H9 (cell line): ENCODE measurements at regions not wholly inside any gene's neighbourhood (a gene's known extent, or its start where the extent isn't known, plus 50 kb on each side); places are given as distances from the start of the nearest gene placed in this dataset.

Source experiments
- DNase-seq: peaks from one replicate; pipeline ENCODE4 v3.0.0-alpha.2; 2017
- H2AFZ ChIP-seq: one replicate; pipeline ENCODE4 v1.6.1; 2013; ENCODE audit warnings: mild to moderate bottlenecking, low read length, control low read depth, moderate library complexity
- H2AK5ac ChIP-seq: 2 replicates; pipeline ENCODE4 v1.6.1; 2013; ENCODE audit warnings: low read length, control low read depth, mixed read lengths; ENCODE audit not compliant: insufficient read length
- H2BK120ac ChIP-seq: one replicate; pipeline ENCODE4 v1.6.1; 2013; ENCODE audit warnings: low read depth, mild to moderate bottlenecking, low read length, control low read depth, inconsistent platforms; ENCODE audit not compliant: poor library complexity, severe bottlenecking
- H2BK12ac ChIP-seq: 2 replicates; pipeline ENCODE4 v1.6.1; 2013; ENCODE audit warnings: low read length, control low read depth, mixed read lengths, low read depth; ENCODE audit not compliant: insufficient read length
- H2BK15ac ChIP-seq: 2 replicates; pipeline ENCODE4 v1.6.1; 2013; ENCODE audit warnings: low read depth, low read length, control low read depth
- H2BK20ac ChIP-seq: one replicate; pipeline ENCODE4 v1.6.1; 2013; ENCODE audit warnings: low read depth, mild to moderate bottlenecking, low read length, control low read depth, inconsistent platforms; ENCODE audit not compliant: poor library complexity, severe bottlenecking
- H2BK5ac ChIP-seq: 2 replicates; pipeline ENCODE4 v1.6.1; 2013; ENCODE audit warnings: low read length, control low read depth, mixed read lengths; ENCODE audit not compliant: insufficient read length
- H3K14ac ChIP-seq: 2 replicates; pipeline ENCODE4 v1.6.1; 2013; ENCODE audit warnings: low read length, control low read depth; ENCODE audit not compliant: insufficient read depth
- H3K18ac ChIP-seq: 2 replicates; pipeline ENCODE4 v1.6.1; 2013; ENCODE audit warnings: low read depth, mild to moderate bottlenecking, mixed read lengths, low read length, control low read depth; ENCODE audit not compliant: insufficient read length
- H3K23ac ChIP-seq: 2 replicates; pipeline ENCODE4 v1.6.1; 2013; ENCODE audit warnings: low read length, control low read depth, mixed read lengths, low read depth; ENCODE audit not compliant: insufficient read length
- H3K23me2 ChIP-seq: 2 replicates; pipeline ENCODE4 v1.6.1; 2013; ENCODE audit warnings: low read depth, mild to moderate bottlenecking, mixed read lengths, low read length, control low read depth; ENCODE audit not compliant: insufficient read length, poor library complexity, severe bottlenecking
- H3K27ac ChIP-seq: 2 replicates; pipeline ENCODE4 v1.5.1; 2013; ENCODE audit warnings: low read length, control low read depth, mixed read lengths, low read depth; ENCODE audit not compliant: insufficient read length
- H3K27me3 ChIP-seq: 2 replicates; pipeline ENCODE4 v1.6.1; 2013; ENCODE audit warnings: low read length, control low read depth, inconsistent platforms; ENCODE audit not compliant: insufficient read depth
- H3K4ac ChIP-seq: 2 replicates; pipeline ENCODE4 v1.6.1; 2013; ENCODE audit warnings: low read depth, mild to moderate bottlenecking, control low read depth, inconsistent platforms, low read length, moderate library complexity
- H3K4me1 ChIP-seq: 2 replicates; pipeline ENCODE4 v1.6.1; 2013; ENCODE audit warnings: low read length, control low read depth, inconsistent platforms; ENCODE audit not compliant: insufficient read depth
- H3K4me2 ChIP-seq: 2 replicates; pipeline ENCODE4 v1.6.1; 2013; ENCODE audit warnings: low read length, control low read depth, mixed read lengths; ENCODE audit not compliant: insufficient read length, insufficient read depth
- H3K56ac ChIP-seq: 2 replicates; pipeline ENCODE4 v1.6.1; 2013; ENCODE audit warnings: low read depth, mild to moderate bottlenecking, mixed read lengths, low read length, control low read depth; ENCODE audit not compliant: insufficient read length
- H3K79me1 ChIP-seq: 2 replicates; pipeline ENCODE4 v1.6.1; 2013; ENCODE audit warnings: low read depth, mild to moderate bottlenecking, moderate library complexity, low read length, control low read depth, inconsistent platforms; ENCODE audit not compliant: insufficient read depth, poor library complexity, severe bottlenecking
- H3K79me2 ChIP-seq: 2 replicates; pipeline ENCODE4 v1.6.1; 2013; ENCODE audit warnings: low read length, control low read depth, inconsistent platforms; ENCODE audit not compliant: insufficient read depth
- H3K9ac ChIP-seq: 2 replicates; pipeline ENCODE4 v1.6.1; 2013; ENCODE audit warnings: low read length, control low read depth, mixed read lengths; ENCODE audit not compliant: insufficient read length; ENCODE audit errors: extremely low read depth
- H3K9me3 ChIP-seq: one replicate; pipeline ENCODE4 v1.6.1; 2013; ENCODE audit warnings: low read depth, low read length, inconsistent platforms; ENCODE audit not compliant: control insufficient read depth
- H3T11ph ChIP-seq: one replicate; pipeline ENCODE4 v1.6.1; 2013; ENCODE audit warnings: mild to moderate bottlenecking, low read length, control low read depth, inconsistent platforms
- H4K20me1 ChIP-seq: one replicate; pipeline ENCODE4 v1.6.1; 2013; ENCODE audit not compliant: control insufficient read depth, insufficient read length, insufficient read depth
- H4K5ac ChIP-seq: 2 replicates; pipeline ENCODE4 v1.6.1; 2013; ENCODE audit warnings: low read depth, mild to moderate bottlenecking, mixed read lengths, low read length, control low read depth; ENCODE audit not compliant: insufficient read length
- H4K8ac ChIP-seq: replicated peaks from 2 replicates; pipeline ENCODE4 v1.6.1; 2013; ENCODE audit warnings: low read length, control low read depth, mixed read lengths, low read depth; ENCODE audit not compliant: insufficient read length
- H4K91ac ChIP-seq: 2 replicates; pipeline ENCODE4 v1.6.1; 2013; ENCODE audit warnings: low read depth, mild to moderate bottlenecking, moderate library complexity, mixed read lengths, low read length, control low read depth; ENCODE audit not compliant: insufficient read length
- H3K27ac Mint-ChIP-seq, 3 experiments: 2 replicates in 2 of 3; 3 replicates in 1 of 3; pipeline ENCODE4 v1.8.0; 2020 to 2021; ENCODE audit warnings: mixed read lengths in 3 of 3, mild to moderate bottlenecking in 1 of 3, moderate library complexity in 1 of 3
- H3K27me3 Mint-ChIP-seq: 2 replicates; pipeline ENCODE4 v1.8.0; 2021; ENCODE audit warnings: low read depth, mild to moderate bottlenecking, moderate library complexity, mixed read lengths
- H3K36me3 Mint-ChIP-seq, 3 experiments: 2 replicates in 2 of 3; 3 replicates in 1 of 3; pipeline ENCODE4 v1.8.0; 2020 to 2021; ENCODE audit warnings: low read depth in 3 of 3, mixed read lengths in 3 of 3; ENCODE audit not compliant: insufficient read depth in 1 of 3
- H3K4me1 Mint-ChIP-seq, 2 experiments: 2 replicates each; pipeline ENCODE4 v1.8.0; 2020; ENCODE audit warnings: mixed read lengths in 2 of 2
- H3K4me3 Mint-ChIP-seq, 2 experiments: 2 replicates in 1 of 2; 3 replicates in 1 of 2; pipeline ENCODE4 v1.8.0; 2020 to 2021; ENCODE audit warnings: mild to moderate bottlenecking in 2 of 2, mixed read lengths in 2 of 2, moderate library complexity in 1 of 2
- H3K9me3 Mint-ChIP-seq, 2 experiments: 2 replicates in 1 of 2; 3 replicates in 1 of 2; pipeline ENCODE4 v1.8.0; 2020; ENCODE audit warnings: mild to moderate bottlenecking in 2 of 2, mixed read lengths in 2 of 2, moderate library complexity in 1 of 2
- WGBS: extraction: QIAGEN DNeasy Blood & Tissue Kit; methylation state at CpG from one replicate; pipeline ENCODE4 v1.1.7; 2013; ENCODE audit warnings: missing lambda C conversion rate, low lambda C conversion rate, mixed read lengths; ENCODE audit not compliant: insufficient read length; ENCODE audit errors: extremely low coverage; 5-methylcytosine and 5-hydroxymethylcytosine counted together
- TF ChIP-seq, protein P1 (sequence below): fragments of 200-600 bp; sonication (generic); conservative IDR thresholded peaks from 3 replicates; pipeline ENCODE4 v1.8.0; 2021; ENCODE audit warnings: antibody characterized with exemption, mild to moderate bottlenecking

DNA sequence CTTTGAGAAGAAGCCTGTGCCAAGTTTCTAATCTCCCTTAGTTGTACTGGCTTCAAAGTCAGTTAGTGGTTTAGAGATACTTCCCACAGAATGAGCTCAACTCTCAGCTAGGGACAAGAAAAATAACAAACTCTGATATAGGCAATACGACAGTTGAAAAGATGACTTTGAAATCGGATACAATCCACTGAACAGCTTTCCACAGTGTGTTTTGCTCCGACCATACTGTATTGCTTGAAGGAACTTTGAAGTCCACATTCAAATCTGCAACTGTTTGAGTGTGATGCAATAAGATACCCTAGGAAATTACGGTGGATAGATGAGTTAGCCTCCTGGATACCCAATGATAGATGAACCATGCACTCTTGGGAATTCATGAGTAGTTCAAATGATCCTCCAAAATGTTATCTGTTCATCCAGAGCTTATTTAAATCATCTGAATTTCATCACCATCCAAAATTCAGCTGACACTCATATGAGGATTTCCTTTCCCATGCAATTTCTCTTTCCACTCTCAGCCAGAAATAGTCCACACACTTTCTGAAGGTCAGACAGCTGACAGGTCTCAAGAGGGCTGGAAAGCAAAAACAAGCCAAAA, 443.8 kb downstream of the HAO1 start:
- Histone ChIP-seq H3K9me3 (no peaks in the 10 kb centered on the region), H3K27me3 (no peaks in the 10 kb centered on the region), H4K8ac (no peak overlapping the region), H3K9ac (no peak overlapping the region), H3K14ac (no peak overlapping the region), H3K56ac (no peak overlapping the region), H2AK5ac (no peak overlapping the region), H4K20me1 (no peaks in the 10 kb centered on the region), H3K4ac (no peak overlapping the region), H2BK12ac (no peak overlapping the region), H3K4me1 (no peaks in the 10 kb centered on the region), H2BK120ac (no peak overlapping the region), H3K23me2 (no peaks in the 10 kb centered on the region), H3T11ph (no peak overlapping the region), H3K4me2 (no peak overlapping the region), H2BK15ac (no peak overlapping the region), H3K23ac (no peak overlapping the region), H3K79me1 (no peaks in the 10 kb centered on the region), H4K5ac (no peak overlapping the region), H3K79me2 (no peaks in the 10 kb centered on the region), H4K91ac (no peak overlapping the region), H3K27ac (no peak overlapping the region), H2BK20ac (no peak overlapping the region), H2BK5ac (no peak overlapping the region), H2AFZ (no peak overlapping the region), H3K18ac (no peak overlapping the region)
- H3K4me1 Mint-ChIP-seq, result peaks cover 12 to 14% of the 10 kb centered on the region in 2 experiments
- WGBS, result no CpG with 5 or more reads among the region's 4 CpGs
- H3K9me3 Mint-ChIP-seq, result peaks cover 16 to 17% of the 10 kb centered on the region in 2 experiments
- peaks cover 0 to 17% (median 5%) of the 10 kb centered on the region in 3 experiments; a peak in 5 of 7 replicates for H3K36me3 Mint-ChIP-seq
- no peak overlapping the region for H3K27ac Mint-ChIP-seq
- no peak overlapping the region for H3K4me3 Mint-ChIP-seq
- no peak for DNase-seq
- H3K27me3 Mint-ChIP-seq, result peaks cover 2% of the 10 kb centered on the region; the same call in 1 of the 2 replicates
- TF ChIP-seq, protein P1, sequence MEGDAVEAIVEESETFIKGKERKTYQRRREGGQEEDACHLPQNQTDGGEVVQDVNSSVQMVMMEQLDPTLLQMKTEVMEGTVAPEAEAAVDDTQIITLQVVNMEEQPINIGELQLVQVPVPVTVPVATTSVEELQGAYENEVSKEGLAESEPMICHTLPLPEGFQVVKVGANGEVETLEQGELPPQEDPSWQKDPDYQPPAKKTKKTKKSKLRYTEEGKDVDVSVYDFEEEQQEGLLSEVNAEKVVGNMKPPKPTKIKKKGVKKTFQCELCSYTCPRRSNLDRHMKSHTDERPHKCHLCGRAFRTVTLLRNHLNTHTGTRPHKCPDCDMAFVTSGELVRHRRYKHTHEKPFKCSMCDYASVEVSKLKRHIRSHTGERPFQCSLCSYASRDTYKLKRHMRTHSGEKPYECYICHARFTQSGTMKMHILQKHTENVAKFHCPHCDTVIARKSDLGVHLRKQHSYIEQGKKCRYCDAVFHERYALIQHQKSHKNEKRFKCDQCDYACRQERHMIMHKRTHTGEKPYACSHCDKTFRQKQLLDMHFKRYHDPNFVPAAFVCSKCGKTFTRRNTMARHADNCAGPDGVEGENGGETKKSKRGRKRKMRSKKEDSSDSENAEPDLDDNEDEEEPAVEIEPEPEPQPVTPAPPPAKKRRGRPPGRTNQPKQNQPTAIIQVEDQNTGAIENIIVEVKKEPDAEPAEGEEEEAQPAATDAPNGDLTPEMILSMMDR, result no peak
